Activated CD8-positive, alpha-beta T cell treated with anti-CD3 and anti-CD28 coated beads for 36 hours (primary cell): ENCODE measurements at regions not wholly inside any gene's neighbourhood (a gene's known extent, or its start where the extent isn't known, plus 50 kb on each side); places are given as distances from the start of the nearest gene placed in this dataset.
"Not testable (repeated sequence)": the region's sequence is repeated elsewhere in the genome, so short reads cannot be mapped to it uniquely, and the experiment has no call there.

Experiments used
- ATAC-seq: fragments of 200-7000 bp; cut with Tn5 transposase; one replicate; pipeline ENCODE4 v1.10.0; 2021; ENCODE audit warnings: mild to moderate bottlenecking, moderate library complexity
- CTCF ChIA-PET: fragments of 350-600 bp; sonication (Branson Sonifier 250); formaldehyde crosslinking; loops from one replicate; lab custom pipeline; 2021; ENCODE audit warnings: antibody characterized with exemption; lab: Charles Lee
- POLR2A ChIA-PET: fragments of 350-600 bp; sonication (Branson Sonifier 250); formaldehyde crosslinking; loops from one replicate; lab custom pipeline; 2021; ENCODE audit warnings: antibody characterized with exemption; lab: Charles Lee
- DNase-seq: peaks from one replicate; pipeline ENCODE4 v3.0.0-alpha.2; 2020
- H3K27ac Mint-ChIP-seq: one replicate; pipeline ENCODE4 v1.8.0; 2021; ENCODE audit warnings: mild to moderate bottlenecking, mixed read lengths
- H3K27me3 Mint-ChIP-seq: one replicate; pipeline ENCODE4 v1.8.0; 2021; ENCODE audit warnings: mixed read lengths
- H3K36me3 Mint-ChIP-seq: one replicate; pipeline ENCODE4 v1.8.0; 2021; ENCODE audit warnings: low read depth, mixed read lengths
- H3K4me1 Mint-ChIP-seq: one replicate; pipeline ENCODE4 v1.8.0; 2021; ENCODE audit warnings: low read depth, mixed read lengths
- H3K4me3 Mint-ChIP-seq: one replicate; pipeline ENCODE4 v1.8.0; 2021; ENCODE audit warnings: mild to moderate bottlenecking, moderate library complexity, mixed read lengths
- H3K9me3 Mint-ChIP-seq: one replicate; pipeline ENCODE4 v1.8.0; 2021; ENCODE audit warnings: mixed read lengths
- intact Hi-C: fragments of 100-400 bp; cut with micrococcal nuclease; formaldehyde crosslinking; loops from one replicate; pipeline ENCODE4 v1.10.0; 2022
- TF ChIP-seq, protein P1 (sequence below): fragments of 200-600 bp; IDR thresholded peaks from one replicate; pipeline ENCODE4 v1.8.0; 2022; ENCODE audit warnings: antibody characterized with exemption, mild to moderate bottlenecking

DNA sequence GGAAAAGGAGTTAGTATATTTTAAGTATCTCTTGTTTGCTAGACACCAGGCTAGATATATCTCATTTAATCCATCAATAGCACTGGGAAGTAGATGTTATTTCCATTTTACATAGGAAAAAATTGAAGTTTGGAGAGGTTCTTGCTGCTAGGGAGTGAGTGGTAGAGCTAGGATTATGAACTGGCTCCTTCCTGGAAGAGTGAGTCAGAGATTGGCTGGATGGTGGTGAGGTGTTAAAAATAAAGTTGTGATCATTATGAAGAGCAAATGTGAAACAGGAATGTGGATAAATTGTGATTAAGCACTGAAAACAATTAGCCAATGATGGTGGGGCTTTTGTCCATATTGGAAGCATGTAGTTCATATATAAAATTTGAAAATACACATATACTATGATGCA lies 234.2 kb downstream of the WNT5A start:
- CTCF ChIA-PET = no interaction called here
- Mint-ChIP-seq H3K4me1 (no peaks in the 10 kb centered on the region), H3K27me3 (no peaks in the 10 kb centered on the region), H3K27ac (no peak overlapping the region), H3K4me3 (no peak overlapping the region), H3K9me3 (peaks cover 3% of the 10 kb centered on the region), H3K36me3 (no peaks in the 10 kb centered on the region)
- TF ChIP-seq, protein P1, sequence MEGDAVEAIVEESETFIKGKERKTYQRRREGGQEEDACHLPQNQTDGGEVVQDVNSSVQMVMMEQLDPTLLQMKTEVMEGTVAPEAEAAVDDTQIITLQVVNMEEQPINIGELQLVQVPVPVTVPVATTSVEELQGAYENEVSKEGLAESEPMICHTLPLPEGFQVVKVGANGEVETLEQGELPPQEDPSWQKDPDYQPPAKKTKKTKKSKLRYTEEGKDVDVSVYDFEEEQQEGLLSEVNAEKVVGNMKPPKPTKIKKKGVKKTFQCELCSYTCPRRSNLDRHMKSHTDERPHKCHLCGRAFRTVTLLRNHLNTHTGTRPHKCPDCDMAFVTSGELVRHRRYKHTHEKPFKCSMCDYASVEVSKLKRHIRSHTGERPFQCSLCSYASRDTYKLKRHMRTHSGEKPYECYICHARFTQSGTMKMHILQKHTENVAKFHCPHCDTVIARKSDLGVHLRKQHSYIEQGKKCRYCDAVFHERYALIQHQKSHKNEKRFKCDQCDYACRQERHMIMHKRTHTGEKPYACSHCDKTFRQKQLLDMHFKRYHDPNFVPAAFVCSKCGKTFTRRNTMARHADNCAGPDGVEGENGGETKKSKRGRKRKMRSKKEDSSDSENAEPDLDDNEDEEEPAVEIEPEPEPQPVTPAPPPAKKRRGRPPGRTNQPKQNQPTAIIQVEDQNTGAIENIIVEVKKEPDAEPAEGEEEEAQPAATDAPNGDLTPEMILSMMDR = no peak
- no peak for ATAC-seq
- DNase-seq = no peak
- intact Hi-C loops = no loop called here
- POLR2A ChIA-PET = no interaction called here

DNA sequence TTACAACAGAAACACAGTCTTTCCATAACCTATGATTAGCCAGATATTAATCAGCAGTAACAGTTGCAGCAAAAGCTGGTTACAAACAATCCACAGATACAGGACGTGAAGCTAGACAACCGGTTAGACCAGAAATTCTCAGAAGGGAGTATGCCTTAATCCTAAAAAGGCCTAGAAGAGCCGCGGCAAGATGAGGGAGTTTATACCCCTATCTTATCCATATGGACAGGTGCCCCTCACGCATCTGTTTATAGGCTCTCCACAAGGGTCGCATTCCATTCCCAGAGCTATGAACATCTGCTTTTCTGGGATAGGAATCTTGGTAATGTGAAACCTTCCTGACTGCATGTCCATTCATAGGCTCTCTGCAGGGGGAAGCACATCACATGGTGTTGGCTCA lies 237.9 kb downstream of the WNT5A start:
- CTCF ChIA-PET, H3K9me3 Mint-ChIP-seq, H3K4me1 Mint-ChIP-seq, POLR2A ChIA-PET, H3K36me3 Mint-ChIP-seq, ATAC-seq, H3K27ac Mint-ChIP-seq, H3K4me3 Mint-ChIP-seq, H3K27me3 Mint-ChIP-seq, DNase-seq, intact Hi-C loops: not testable (repeated sequence)

DNA sequence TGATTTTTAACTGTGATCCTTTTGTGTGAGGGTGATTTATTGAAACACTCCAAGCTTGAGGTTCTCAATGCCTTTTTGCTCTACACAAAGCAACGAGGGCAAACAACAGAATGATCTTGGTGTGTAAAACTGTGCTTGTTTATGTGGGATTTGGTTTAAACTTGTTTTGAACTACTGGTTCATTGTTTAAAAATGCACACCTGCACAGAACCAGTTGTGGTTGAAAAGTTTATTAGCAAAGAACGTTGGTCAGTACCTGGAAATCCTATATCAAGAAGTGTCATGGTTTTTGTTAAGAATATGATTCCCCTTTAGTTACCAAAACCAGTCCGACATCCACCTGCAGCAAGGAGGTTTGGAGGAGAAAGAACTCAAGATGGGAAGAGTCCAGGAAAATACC lies 239.4 kb downstream of the WNT5A start:
- no peak for ATAC-seq
- Mint-ChIP-seq H3K4me1 (no peaks in the 10 kb centered on the region), H3K27ac (no peak overlapping the region), H3K36me3 (no peaks in the 10 kb centered on the region), H3K27me3 (no peaks in the 10 kb centered on the region), H3K9me3 (peaks cover 3% of the 10 kb centered on the region), H3K4me3 (no peak overlapping the region)
- DNase-seq = no peak
- TF ChIP-seq, protein P1 = no peak
- intact Hi-C loops = no loop called here
- POLR2A ChIA-PET = no interaction called here
- CTCF ChIA-PET = no interaction called here

DNA sequence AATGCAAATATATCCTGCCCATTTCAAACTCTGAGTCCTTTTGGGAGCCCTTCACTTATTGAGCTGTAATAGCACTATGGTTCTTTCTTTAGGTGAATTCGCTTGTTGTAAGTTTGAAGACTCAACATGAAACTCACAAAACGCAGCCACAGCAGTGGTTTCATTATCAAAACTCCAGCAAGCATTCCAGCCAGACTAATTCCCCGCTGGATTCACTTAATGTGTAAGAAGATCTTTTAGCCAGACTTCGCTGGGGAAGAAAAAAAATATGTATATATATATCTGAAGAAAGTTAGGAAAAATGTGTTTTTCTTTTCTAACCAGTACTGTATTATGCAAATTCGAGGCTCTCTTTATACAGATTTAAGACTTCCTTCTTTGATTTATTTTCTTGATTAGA lies 241.1 kb downstream of the WNT5A start:
- TF ChIP-seq, protein P1 = no peak
- Mint-ChIP-seq H3K4me1 (no peaks in the 10 kb centered on the region), H3K36me3 (no peaks in the 10 kb centered on the region), H3K4me3 (no peak overlapping the region), H3K27ac (no peak overlapping the region), H3K9me3 (peaks cover 3% of the 10 kb centered on the region), H3K27me3 (no peaks in the 10 kb centered on the region)
- DNase-seq (no peak), ATAC-seq (no peak)
- ChIA-PET POLR2A (no interaction called here), CTCF (no interaction called here)
- intact Hi-C loops = no loop called here

DNA sequence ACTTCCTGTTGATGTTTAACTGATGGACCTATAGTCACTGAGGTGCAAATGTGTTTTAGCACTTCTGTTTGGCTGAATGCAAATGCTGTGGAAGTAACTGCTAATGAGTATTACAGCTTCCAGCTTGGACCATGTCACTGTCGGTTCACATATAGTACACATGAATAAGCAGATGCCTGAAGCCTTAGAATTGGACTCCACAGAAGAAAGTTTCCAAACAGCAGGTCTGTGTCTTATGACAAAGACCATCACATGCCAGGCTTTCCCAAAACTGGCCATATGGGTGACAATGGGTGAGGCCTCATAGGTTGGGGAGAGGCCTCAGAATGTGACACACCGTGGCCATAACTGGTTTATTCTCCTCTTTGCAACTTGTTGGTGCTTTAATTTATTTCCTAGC lies 241.8 kb downstream of the WNT5A start:
- ChIA-PET CTCF (no interaction called here), POLR2A (no interaction called here)
- H3K27ac Mint-ChIP-seq = no peak overlapping the region
- H3K9me3 Mint-ChIP-seq = peaks cover 3% of the 10 kb centered on the region
- no peaks in the 10 kb centered on the region for H3K4me1 Mint-ChIP-seq
- H3K27me3 Mint-ChIP-seq = no peaks in the 10 kb centered on the region
- no peak overlapping the region for H3K4me3 Mint-ChIP-seq
- H3K36me3 Mint-ChIP-seq = no peaks in the 10 kb centered on the region
- TF ChIP-seq, protein P1 = no peak
- intact Hi-C loops = no loop called here
- ATAC-seq (no peak), DNase-seq (no peak)

DNA sequence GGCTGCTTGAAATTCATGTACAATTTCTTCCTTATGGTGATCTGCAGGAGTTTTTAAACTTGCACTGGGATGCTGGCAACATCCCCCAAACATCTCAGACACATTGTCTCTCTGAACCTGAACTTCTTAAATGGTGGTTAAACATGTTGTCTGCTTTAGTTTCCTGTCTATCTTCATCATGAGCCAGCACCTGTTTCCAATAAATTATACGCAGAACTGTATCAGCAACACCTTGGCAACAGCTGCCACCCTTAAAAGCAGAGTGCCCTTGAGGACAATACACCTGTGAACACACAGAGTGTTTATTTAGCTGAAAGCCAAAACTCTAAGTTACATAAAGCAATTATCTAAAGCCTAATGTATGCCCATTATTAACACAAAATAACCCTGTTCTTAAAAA lies 242.9 kb downstream of the WNT5A start:
- ATAC-seq = no peak
- ChIA-PET CTCF (no interaction called here), POLR2A (no interaction called here)

More for the DNA sequence above, 242.9 kb downstream of the WNT5A start:
- no peaks in the 10 kb centered on the region for H3K27me3 Mint-ChIP-seq
- H3K27ac Mint-ChIP-seq = no peak overlapping the region
- no peaks in the 10 kb centered on the region for H3K36me3 Mint-ChIP-seq
- no peak overlapping the region for H3K4me3 Mint-ChIP-seq
- intact Hi-C loops = no loop called here
- no peaks in the 10 kb centered on the region for H3K4me1 Mint-ChIP-seq
- TF ChIP-seq, protein P1 = no peak
- DNase-seq = no peak
- H3K9me3 Mint-ChIP-seq = peaks cover 3% of the 10 kb centered on the region
